Activated gamma-delta T cell (primary cell): ENCODE measurements at regions not wholly inside any gene's neighbourhood (a gene's known extent, or its start where the extent isn't known, plus 50 kb on each side); places are given as distances from the start of the nearest gene placed in this dataset.

Experiments used
- DNase-seq: peaks from one replicate; lab custom pipeline; 2025; lab: John Stamatoyannopoulos, UW

DNA sequence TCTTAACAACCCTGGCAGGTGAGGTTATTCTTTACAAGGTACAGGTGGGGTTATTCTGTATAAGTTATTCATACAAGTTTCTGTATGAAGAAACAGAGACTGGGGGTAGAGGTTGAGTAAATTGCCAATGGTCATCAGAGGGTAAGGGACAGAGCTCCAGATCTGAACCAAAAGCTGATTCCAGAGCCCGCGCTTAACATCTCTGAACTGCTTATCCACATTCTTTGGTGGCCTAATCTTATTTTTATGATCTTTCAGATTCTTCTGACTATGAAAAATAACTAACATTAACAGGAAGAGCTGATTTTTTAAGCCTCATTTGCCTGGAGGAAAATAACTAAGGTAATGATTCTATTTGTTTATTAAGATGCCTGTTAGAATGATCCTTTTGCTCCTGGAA, 63.9 kb upstream of the BARHL2 start:
- DNase-seq, result no peak

DNA sequence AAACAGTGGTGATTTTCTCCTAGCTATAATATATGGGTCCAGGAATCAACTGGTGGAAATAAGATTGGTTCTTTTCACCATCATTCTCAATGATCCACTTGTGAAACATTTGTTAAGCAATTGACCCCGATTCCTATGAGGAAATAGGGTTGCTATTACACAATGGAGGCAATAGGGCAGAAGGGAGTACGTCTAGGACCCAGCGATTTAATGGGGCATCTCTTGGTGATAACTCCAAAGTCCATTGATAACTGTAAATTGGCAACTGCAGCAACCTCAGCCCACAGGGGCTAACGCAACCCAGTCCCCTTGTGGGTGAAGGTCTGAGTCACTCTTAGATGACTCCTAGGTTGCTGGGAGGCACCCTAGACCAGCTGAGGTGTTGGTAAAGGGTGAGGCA, 62.5 kb upstream of the BARHL2 start:
- DNase-seq, result no peak

DNA sequence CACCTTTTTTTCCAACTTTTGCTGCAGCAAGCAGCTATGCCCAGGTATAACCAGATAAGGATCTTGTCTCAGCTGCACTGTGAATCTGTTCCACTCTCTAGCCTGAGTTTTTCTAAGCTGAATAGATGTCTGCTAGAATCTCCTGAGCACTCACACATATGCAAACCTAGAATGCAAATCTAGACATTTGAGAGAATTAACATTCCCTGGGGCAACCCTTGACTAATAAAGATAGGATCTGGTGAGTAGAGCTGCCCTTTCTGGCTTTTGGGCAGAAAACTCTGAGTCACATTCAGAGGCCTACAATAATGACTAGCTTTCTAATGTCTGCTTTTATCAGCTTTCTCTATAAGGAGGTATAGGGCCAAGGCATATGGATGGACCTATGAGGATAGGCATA, 61.4 kb upstream of the BARHL2 start:
- no peak for DNase-seq

DNA sequence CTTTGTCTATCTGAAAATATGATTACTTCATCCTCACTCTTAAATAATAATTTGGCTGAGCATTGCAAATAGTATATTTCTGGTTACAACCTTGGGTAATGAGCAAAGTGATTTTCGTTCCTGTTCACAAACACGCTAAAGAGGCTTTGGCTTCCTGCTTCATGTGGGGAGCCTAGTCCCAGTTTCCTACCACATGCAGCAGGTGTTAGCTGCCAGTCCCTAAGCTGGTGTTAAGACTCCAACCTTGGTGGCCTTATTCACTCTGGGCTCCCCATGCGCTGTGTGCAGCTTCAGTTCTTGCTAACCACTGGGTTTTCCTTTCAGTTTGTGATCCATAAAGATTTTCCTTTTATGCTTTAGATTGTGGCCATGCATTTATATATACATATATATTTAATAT, 56.7 kb upstream of the BARHL2 start:
- no peak for DNase-seq

DNA sequence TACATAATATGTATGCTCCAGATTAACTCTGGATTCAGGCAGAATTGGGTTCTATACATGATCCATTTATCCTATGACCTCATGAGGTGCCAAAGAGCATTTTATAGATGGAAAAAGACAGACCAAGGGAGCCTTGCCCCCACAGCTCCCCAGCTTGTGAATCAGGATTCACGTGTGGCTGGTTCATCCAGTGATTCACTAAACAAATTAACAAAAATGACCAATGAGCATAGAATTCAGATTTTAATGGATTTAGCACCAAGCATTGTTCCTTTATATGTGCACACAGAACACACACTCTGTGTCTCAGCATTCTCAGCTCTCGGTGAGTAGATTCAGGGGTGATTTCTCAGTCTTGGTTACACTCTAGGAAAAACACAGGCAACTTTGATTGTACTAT, 51.7 kb upstream of the BARHL2 start:
- no peak for DNase-seq

DNA sequence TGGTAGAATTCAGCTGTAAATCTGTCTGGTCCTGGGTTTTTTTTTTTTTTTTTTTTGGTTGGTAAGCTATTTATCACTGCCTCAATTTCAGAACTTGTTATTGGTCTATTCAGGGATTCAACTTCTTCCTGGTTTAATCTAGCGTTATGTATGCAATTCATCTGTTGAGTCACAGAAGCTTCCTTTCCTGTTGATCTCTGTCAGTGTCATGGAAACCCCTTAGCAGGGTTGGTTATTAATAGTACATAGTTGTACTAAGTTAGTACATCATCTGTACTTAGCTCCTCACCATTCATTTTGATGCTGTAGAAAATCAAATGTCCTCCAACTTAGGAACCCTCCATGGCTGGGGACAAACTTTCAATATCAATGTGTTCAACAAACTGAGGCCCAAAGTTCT, 51.0 kb upstream of the BARHL2 start:
- no peak for DNase-seq
